CD4-positive, alpha-beta memory T cell (primary cell): ENCODE measurements at regions not wholly inside any gene's neighbourhood (a gene's known extent, or its start where the extent isn't known, plus 50 kb on each side); places are given as distances from the start of the nearest gene placed in this dataset.

Source experiments
- CTCF ChIA-PET: fragments of 350-600 bp; sonication (Branson Sonifier 250); formaldehyde crosslinking; loops from one replicate; lab custom pipeline; 2021; ENCODE audit warnings: inconsistent platforms; ENCODE audit not compliant: partially characterized antibody; lab: Charles Lee
- POLR2A ChIA-PET: fragments of 350-600 bp; sonication (Branson Sonifier 250); formaldehyde crosslinking; loops from one replicate; lab custom pipeline; 2021; ENCODE audit not compliant: partially characterized antibody; lab: Charles Lee
- DNase-seq, 5 donors: peaks; one replicate each; pipeline versions ENCODE4 v3.0.0 to v3.0.0-alpha.2; 2020 to 2022; ENCODE audit warnings: mixed read lengths in 1 of 5
- H3K27ac ChIP-seq: one replicate; pipeline ENCODE4 v1.7.0; 2013; ENCODE audit warnings: low read depth, low read length
- H3K27me3 ChIP-seq: 2 replicates; pipeline ENCODE4 v1.7.0; 2013; ENCODE audit warnings: mild to moderate bottlenecking, low read length, moderate library complexity; ENCODE audit not compliant: insufficient read depth
- H3K36me3 ChIP-seq: 2 replicates; pipeline ENCODE4 v1.7.0; 2013; ENCODE audit warnings: mild to moderate bottlenecking, low read length, moderate library complexity; ENCODE audit not compliant: insufficient read depth
- H3K4me1 ChIP-seq: 2 replicates; pipeline ENCODE4 v1.7.0; 2013; ENCODE audit warnings: mild to moderate bottlenecking, low read length, moderate library complexity; ENCODE audit not compliant: insufficient read depth
- H3K4me3 ChIP-seq, 2 donors: one replicate each; pipeline ENCODE4 v1.7.0; 2013; ENCODE audit warnings: low read length in 2 of 2, mild to moderate bottlenecking in 1 of 2
- H3K9me3 ChIP-seq, 2 donors: one replicate each; pipeline ENCODE4 v1.7.0; 2013; ENCODE audit warnings: low read length in 2 of 2, control low read depth in 1 of 2; ENCODE audit not compliant: control insufficient read depth in 1 of 2
- H3K27ac Mint-ChIP-seq, 7 donors: one replicate each; pipeline ENCODE4 v1.8.0; 2020 to 2021; ENCODE audit warnings: mixed read lengths in 7 of 7, mild to moderate bottlenecking in 6 of 7, inconsistent platforms in 3 of 7, moderate library complexity in 3 of 7
- H3K27me3 Mint-ChIP-seq, 2 donors: one replicate each; pipeline ENCODE4 v1.8.0; 2020 to 2021; ENCODE audit warnings: mixed read lengths in 2 of 2
- H3K36me3 Mint-ChIP-seq, 2 donors: one replicate each; pipeline ENCODE4 v1.8.0; 2020 to 2021; ENCODE audit warnings: mixed read lengths in 2 of 2, inconsistent platforms in 1 of 2, mild to moderate bottlenecking in 1 of 2
- H3K4me1 Mint-ChIP-seq, 4 donors: one replicate each; pipeline ENCODE4 v1.8.0; 2020 to 2021; ENCODE audit warnings: mixed read lengths in 4 of 4, mild to moderate bottlenecking in 1 of 4
- H3K4me3 Mint-ChIP-seq, 8 donors: one replicate each; pipeline ENCODE4 v1.8.0; 2020 to 2021; ENCODE audit warnings: mixed read lengths in 8 of 8, mild to moderate bottlenecking in 7 of 8, moderate library complexity in 6 of 8, inconsistent platforms in 3 of 8
- H3K9me3 Mint-ChIP-seq, 8 donors: one replicate each; pipeline ENCODE4 v1.8.0; 2020 to 2021; ENCODE audit warnings: mixed read lengths in 8 of 8, mild to moderate bottlenecking in 5 of 8, inconsistent platforms in 3 of 8, moderate library complexity in 1 of 8
- intact Hi-C: fragments of 100-400 bp; cut with micrococcal nuclease; formaldehyde crosslinking; loops from one replicate; pipeline ENCODE4 v1.15.1; 2023

DNA sequence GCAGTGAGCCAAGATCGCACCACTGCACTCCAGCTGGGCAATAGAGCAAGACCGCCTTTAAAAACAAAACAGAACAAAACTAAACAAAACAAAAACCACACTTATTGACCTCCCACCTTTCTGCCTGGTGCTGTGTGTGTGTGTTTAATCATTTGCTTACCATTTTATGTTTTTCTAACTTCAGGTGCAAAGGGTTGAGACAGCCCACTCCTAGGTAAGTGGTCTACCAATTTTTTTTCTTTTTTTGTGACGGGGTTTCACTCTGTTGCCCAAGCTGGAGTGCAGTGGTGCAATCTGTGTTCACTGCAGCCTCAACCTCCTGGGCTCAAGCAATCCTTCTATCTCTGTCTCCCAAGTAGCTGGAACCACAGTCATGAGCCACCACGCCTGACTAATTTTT lies 65.8 kb downstream of the SALL1 start:
- no peaks in the 10 kb centered on the region for H3K27me3 Mint-ChIP-seq
- CTCF ChIA-PET: no interaction called here
- H3K4me3 Mint-ChIP-seq: no peak overlapping the region

DNA sequence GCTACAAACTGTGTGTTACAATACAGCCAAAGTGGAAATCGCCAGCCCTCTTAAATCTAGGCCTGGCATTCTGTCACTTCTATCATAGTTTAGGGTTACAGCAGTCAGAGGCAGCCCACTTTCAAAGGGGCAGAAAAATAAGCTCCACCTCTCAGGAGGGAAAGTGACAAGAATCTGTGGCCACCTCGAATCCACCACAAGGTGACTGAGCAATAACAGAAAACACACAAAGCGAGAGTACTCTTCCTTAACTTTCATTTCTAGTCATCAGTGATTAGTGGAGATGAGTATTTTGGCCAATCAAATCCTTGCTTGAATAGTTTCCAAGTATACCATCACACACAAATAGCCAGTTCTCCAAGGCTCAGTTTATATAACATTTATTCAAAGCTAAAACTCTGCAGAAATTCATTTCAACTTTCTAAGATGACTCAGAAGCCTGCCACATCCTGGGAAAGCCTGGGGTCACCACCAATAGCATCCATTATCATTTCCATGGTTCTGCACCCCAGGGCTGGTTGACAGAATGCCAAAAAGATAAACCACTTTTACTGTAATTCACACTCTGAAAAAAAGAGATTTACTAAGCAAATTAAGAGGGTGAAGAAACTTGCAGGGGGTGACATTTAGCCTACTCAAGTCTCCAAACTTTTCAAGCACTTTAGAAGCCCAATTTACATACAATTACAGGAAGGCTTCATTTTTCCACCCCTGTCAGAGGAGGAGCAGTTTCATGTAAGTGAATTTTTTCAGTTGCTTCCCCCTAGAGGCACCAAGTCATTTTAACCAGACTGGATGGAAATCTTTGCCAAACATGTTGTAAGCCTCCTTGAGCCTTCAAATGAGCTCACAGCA lies 66.8 kb downstream of the SALL1 start:
- H3K4me1 Mint-ChIP-seq: no peaks in the 10 kb centered on the region
- Histone ChIP-seq H3K4me3 (no peak overlapping the region), H3K36me3 (no peaks in the 10 kb centered on the region), H3K9me3 (no peaks in the 10 kb centered on the region), H3K4me1 (no peaks in the 10 kb centered on the region), H3K27ac (no peak overlapping the region), H3K27me3 (no peaks in the 10 kb centered on the region)
- DNase-seq: no peak
- peaks cover 0 to 11% (median 0%) of the 10 kb centered on the region in 8 donors for H3K9me3 Mint-ChIP-seq
- H3K27ac Mint-ChIP-seq: no peak overlapping the region
- no peaks in the 10 kb centered on the region for H3K27me3 Mint-ChIP-seq
- POLR2A ChIA-PET: no interaction called here
- CTCF ChIA-PET: interaction anchor here (0.6 kb wide), 1 partner anchor 18 kb away, joined by 4 read pairs; no protein-coding TSS in a partner anchor
- intact Hi-C loops: no loop called here
- H3K4me3 Mint-ChIP-seq: no peak overlapping the region
- H3K36me3 Mint-ChIP-seq: peaks cover 0 to 4% of the 10 kb centered on the region in 2 donors

More for the DNA sequence above, 65.8 kb downstream of the SALL1 start:
- DNase-seq: no peak
- H3K27ac Mint-ChIP-seq: no peak overlapping the region
- Histone ChIP-seq H3K36me3 (no peaks in the 10 kb centered on the region), H3K27me3 (no peaks in the 10 kb centered on the region), H3K4me3 (no peak overlapping the region), H3K9me3 (no peaks in the 10 kb centered on the region), H3K27ac (no peak overlapping the region), H3K4me1 (no peaks in the 10 kb centered on the region)
- H3K4me1 Mint-ChIP-seq: no peaks in the 10 kb centered on the region
- H3K9me3 Mint-ChIP-seq: peaks cover 0 to 9% (median 0%) of the 10 kb centered on the region in 8 donors
- peaks cover 0 to 4% of the 10 kb centered on the region in 2 donors for H3K36me3 Mint-ChIP-seq
- intact Hi-C loops: no loop called here
- POLR2A ChIA-PET: no interaction called here

DNA sequence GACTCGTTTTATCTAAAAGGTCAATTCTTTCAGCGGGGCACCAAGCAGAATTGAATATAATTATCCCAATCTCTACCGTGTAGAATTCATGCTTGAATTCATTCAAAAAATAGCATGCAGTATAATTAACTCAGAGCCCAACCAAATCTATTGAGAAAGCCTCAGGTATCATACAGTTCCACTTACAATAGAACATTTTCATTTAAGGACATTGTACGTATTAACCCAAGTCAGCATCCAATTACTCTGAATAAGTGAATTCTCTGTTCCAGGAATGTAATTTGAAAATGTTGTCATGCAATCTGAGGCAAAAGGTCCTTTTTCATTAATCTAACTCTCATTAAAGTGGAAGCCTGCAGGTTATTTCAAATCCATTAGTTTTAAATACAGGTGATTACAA lies 78.5 kb downstream of the SALL1 start:
- Histone ChIP-seq H3K27ac (no peak overlapping the region), H3K36me3 (no peaks in the 10 kb centered on the region), H3K4me1 (no peaks in the 10 kb centered on the region), H3K27me3 (no peaks in the 10 kb centered on the region), H3K9me3 (no peaks in the 10 kb centered on the region), H3K4me3 (no peak overlapping the region)
- ChIA-PET CTCF (no interaction called here), POLR2A (no interaction called here)
- Mint-ChIP-seq H3K36me3 (no peaks in the 10 kb centered on the region), H3K4me3 (no peak overlapping the region), H3K9me3 (peaks cover 0 to 10% (median 3%) of the 10 kb centered on the region in 8 donors), H3K4me1 (no peaks in the 10 kb centered on the region), H3K27me3 (peaks cover 0 to 2% of the 10 kb centered on the region in 2 donors), H3K27ac (no peak overlapping the region)
- intact Hi-C loops: no loop called here
- DNase-seq: no peak

DNA sequence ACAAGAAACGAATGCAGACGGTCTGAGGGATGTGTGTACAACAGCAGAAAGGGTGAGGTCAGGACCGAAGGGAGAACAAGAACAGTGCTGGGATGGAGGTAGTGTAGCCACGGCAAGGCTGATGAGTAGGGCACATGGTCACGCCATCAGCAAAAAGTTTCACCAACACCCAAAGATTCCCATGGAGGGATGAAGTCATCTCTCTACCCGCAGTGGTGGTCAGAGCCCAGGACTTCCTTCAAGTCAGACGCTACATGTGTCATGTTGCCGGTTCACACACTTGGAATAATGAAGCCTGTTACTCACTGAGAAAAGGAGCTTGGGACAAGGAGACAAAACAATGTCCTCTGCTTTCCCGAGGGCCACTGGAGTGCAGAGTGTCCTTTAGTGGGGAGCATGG lies 79.7 kb downstream of the SALL1 start:
- no peaks in the 10 kb centered on the region for H3K36me3 ChIP-seq
- Mint-ChIP-seq H3K4me1 (no peaks in the 10 kb centered on the region), H3K36me3 (no peaks in the 10 kb centered on the region), H3K27me3 (peaks cover 0 to 3% of the 10 kb centered on the region in 2 donors), H3K27ac (peak overlapping the region in 1 of 7 donors; percentile 2), H3K4me3 (no peak overlapping the region), H3K9me3 (peaks cover 0 to 5% (median 3%) of the 10 kb centered on the region in 8 donors)
- intact Hi-C loops: no loop called here
- no peak overlapping the region for H3K27ac ChIP-seq
- DNase-seq: no peak
- no peaks in the 10 kb centered on the region for H3K27me3 ChIP-seq
- H3K9me3 ChIP-seq: no peaks in the 10 kb centered on the region
- POLR2A ChIA-PET: no interaction called here
- H3K4me1 ChIP-seq: no peaks in the 10 kb centered on the region
- CTCF ChIA-PET: no interaction called here
- H3K4me3 ChIP-seq: no peak overlapping the region

DNA sequence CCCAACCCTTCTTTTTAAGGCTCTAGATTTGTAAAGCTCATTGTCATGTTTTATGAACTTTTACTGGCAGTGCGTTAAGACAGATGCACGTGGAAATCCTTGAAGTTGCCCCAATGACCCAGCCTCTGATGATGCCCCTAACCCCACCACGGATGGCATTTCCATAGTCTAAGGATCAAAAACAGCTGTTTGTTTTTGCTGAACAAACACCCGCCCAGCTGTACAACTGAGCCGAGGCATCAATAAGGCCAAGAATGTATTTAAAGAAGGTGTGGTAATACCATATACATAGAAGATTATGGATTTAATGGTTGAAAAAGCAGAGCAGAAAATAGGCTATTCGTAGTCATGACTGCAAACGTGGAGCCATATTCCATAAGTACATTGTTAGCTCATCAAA lies 83.7 kb downstream of the SALL1 start:
- Mint-ChIP-seq H3K36me3 (no peaks in the 10 kb centered on the region), H3K27ac (no peak overlapping the region), H3K4me1 (no peaks in the 10 kb centered on the region), H3K4me3 (no peak overlapping the region), H3K27me3 (peaks cover 0 to 3% of the 10 kb centered on the region in 2 donors), H3K9me3 (peaks cover 0 to 3% (median 0%) of the 10 kb centered on the region in 8 donors)
- ChIA-PET POLR2A (no interaction called here), CTCF (no interaction called here)
- Histone ChIP-seq H3K36me3 (no peaks in the 10 kb centered on the region), H3K4me3 (no peak overlapping the region), H3K9me3 (no peaks in the 10 kb centered on the region), H3K27me3 (no peaks in the 10 kb centered on the region), H3K27ac (no peak overlapping the region), H3K4me1 (no peaks in the 10 kb centered on the region)
- no peak for DNase-seq
- intact Hi-C loops: no loop called here

DNA sequence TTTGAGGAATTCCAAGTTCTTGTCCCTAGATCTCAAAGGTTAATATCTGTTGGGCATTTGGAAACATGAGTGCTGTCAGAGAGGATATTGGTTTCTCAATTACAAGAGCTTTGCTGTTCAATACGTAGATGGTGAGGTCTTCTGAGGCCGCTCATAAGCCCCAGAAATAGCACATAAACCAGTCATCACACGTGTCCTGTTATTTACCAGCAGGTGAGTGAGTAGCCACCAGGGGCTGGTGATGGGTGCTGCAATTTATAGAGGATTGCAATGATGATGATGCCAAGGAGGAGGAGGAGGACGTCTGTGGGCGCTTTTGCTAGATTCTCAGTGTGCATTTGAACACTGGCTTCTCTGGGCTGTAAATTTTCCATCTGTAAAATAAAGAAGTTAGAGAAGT lies 89.0 kb downstream of the SALL1 start:
- H3K36me3 Mint-ChIP-seq: no peaks in the 10 kb centered on the region
- no peak overlapping the region for H3K4me3 Mint-ChIP-seq
- no peaks in the 10 kb centered on the region for H3K4me1 Mint-ChIP-seq
- Histone ChIP-seq H3K4me1 (no peaks in the 10 kb centered on the region), H3K27me3 (no peaks in the 10 kb centered on the region), H3K36me3 (no peaks in the 10 kb centered on the region), H3K27ac (no peak overlapping the region), H3K4me3 (no peak overlapping the region), H3K9me3 (no peaks in the 10 kb centered on the region)
- POLR2A ChIA-PET: no interaction called here
- intact Hi-C loops: no loop called here
- no peak overlapping the region for H3K27ac Mint-ChIP-seq
- no peak for DNase-seq
- CTCF ChIA-PET: no interaction called here
- H3K9me3 Mint-ChIP-seq: peaks cover 0 to 2% (median 0%) of the 10 kb centered on the region in 8 donors
- H3K27me3 Mint-ChIP-seq: peaks cover 3 to 6% of the 10 kb centered on the region in 2 donors

DNA sequence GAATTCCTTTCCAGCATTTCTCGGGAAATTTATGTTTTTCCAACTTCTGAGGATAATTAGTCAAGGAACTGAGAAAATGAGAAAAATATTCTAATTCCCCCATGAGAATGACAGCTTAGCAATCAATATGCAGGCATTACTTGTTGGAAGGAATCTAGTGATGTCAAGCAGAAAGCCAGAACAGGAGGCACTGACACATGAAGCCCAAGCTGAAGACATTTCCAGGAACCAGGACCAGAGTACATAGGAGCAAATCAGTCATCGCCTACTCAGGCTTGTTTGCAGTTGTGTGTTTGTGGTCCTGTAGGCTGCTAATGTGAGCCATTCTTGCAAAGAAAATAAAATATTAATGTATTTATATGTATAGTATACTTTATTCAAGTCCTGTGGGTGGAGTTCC lies 89.7 kb downstream of the SALL1 start:
- Mint-ChIP-seq H3K36me3 (no peaks in the 10 kb centered on the region), H3K27ac (no peak overlapping the region), H3K9me3 (no peaks in the 10 kb centered on the region), H3K27me3 (peaks cover 3 to 9% of the 10 kb centered on the region in 2 donors), H3K4me3 (no peak overlapping the region), H3K4me1 (no peaks in the 10 kb centered on the region)
- DNase-seq: no peak
- Histone ChIP-seq H3K36me3 (no peaks in the 10 kb centered on the region), H3K9me3 (no peaks in the 10 kb centered on the region), H3K27me3 (no peaks in the 10 kb centered on the region), H3K27ac (no peak overlapping the region), H3K4me3 (no peak overlapping the region), H3K4me1 (no peaks in the 10 kb centered on the region)
- POLR2A ChIA-PET: no interaction called here
- CTCF ChIA-PET: no interaction called here
- intact Hi-C loops: no loop called here
